GM21619 (cell line): ENCODE measurements at regions not wholly inside any gene's neighbourhood (a gene's known extent, or its start where the extent isn't known, plus 50 kb on each side); places are given as distances from the start of the nearest gene placed in this dataset.

Experiments used
- ATAC-seq: cut with Tn5 transposase; IDR thresholded peaks from one replicate; pipeline ENCODE4 v1.9.1; 2021; ENCODE audit not compliant: unreplicated experiment

- no peak for ATAC-seq
Measured at GRCh38 chr15:61684749-61685467, 375.3 kb downstream of the VPS13C start.

DNA sequence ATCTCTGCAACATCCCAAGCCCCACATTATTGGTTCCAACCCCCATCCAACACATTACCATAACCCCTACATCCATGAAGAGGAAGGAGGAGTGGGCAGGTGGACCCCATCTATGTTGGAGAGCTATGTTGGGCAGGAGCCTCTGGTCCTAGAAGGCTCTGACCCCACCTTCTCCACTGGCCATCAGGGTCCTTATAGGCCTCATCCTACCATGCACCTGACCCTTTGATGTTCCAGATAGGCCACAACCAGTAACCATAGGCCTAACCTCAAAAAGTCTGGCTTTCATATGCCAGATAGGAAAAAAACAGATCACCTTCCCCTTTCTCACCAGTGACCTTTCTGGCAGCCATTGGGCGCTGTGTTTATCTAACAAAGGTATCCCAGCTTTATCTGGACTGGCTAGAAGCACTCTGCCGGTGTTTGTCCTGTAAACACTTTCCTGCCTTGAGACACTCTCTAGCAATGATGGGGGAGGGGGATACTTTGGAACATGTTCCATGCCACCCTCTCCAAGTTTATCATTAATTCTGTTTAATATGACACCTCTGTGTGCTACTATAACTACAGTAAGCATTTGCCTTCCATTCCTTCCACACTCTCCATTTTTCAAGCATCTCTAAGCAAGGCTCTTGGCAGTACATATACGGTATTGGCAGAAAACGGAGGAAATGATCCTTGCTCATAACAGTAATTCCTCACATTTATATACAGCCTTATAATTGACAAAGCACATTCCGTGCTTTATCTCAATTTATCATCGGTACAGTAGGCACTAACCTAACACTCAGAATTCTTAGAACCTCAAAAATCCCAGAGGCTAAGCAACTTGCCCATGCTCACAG lies 377.1 kb downstream of the VPS13C start:
- no peak for ATAC-seq

- ATAC-seq, result no peak
Measured at GRCh38 chr15:61681676-61682075, 378.6 kb downstream of the VPS13C start.

GRCh38 chr15:61681038-61681418 lies 379.2 kb downstream of the VPS13C start:
- ATAC-seq, result no peak

DNA sequence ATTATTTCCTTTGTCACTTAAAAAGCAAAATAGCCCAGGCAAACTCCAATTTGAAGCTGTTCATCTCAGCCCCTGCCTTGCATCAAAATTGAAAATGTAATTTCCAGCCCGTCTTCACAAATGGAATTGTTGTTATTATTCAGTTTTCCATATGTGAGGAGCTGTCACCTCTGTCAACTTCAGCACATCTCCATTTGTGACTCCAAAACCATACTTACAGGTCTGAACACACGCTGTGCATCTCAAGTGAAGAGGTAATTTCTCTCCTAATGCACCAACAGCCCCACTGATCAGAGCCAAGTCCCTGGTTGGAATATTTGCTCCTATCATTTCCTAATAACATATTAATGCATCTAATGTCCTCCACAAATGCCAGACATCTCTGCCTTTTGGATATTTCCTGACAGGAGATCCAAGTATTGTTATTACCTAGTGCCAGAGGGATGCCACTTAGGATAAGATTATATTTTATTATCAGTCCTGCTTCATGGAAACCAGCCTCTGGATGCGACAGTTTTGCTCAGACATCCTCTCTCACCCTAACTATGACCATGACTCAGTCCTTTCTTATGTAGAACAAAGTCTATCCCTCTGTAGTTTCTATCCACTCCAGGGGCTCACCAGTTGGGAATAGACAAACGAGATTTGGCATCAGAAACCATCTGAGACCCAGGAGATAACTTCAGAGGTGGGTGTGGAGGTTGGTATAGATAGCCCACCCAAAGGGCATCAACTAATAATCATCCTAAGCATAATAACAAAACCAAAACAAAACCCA lies 379.8 kb downstream of the VPS13C start:
- ATAC-seq, result no peak

DNA sequence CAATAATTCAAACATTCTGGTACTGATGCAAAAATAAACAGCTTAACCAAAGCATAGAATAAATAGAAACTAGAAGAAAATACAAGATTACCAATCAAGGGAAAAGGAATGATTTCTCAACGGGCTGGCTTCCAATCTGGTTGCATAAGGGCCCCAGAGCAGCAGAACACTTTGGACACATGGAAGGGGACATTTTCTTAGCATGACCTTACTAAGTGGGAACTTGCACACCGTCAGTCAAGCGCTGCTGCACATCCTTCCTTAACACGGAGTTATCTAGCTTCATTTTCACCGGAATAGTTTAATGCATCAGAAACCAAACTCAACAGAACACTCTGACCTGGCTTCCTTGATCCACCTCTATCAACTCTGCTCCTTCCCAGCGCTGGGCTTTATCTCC lies 388.5 kb downstream of the VPS13C start:
- no peak for ATAC-seq

GRCh38 chr15:61668444-61668843 lies 391.8 kb downstream of the VPS13C start:
- no peak for ATAC-seq

GRCh38 chr15:61661791-61662190 lies 398.5 kb downstream of the VPS13C start:
- no peak for ATAC-seq

DNA sequence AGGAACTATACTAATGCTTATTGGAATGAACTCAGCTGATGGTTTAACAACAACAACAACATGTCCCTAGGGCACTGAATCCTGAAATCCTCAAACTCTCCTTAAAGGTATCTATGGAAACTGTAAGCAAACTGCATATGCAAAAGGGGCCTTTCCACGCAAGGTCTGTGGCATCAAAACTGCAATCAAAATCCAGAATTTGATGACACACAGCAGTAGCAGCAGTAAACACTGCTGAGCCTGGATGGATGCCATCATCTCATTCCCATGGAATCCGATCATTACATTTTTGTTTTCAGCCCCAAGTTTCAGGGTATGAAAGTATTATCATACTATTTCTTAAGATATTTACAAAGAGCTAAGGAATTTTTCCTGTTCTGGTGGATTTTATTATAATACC lies 399.7 kb downstream of the VPS13C start:
- ATAC-seq, result no peak

DNA sequence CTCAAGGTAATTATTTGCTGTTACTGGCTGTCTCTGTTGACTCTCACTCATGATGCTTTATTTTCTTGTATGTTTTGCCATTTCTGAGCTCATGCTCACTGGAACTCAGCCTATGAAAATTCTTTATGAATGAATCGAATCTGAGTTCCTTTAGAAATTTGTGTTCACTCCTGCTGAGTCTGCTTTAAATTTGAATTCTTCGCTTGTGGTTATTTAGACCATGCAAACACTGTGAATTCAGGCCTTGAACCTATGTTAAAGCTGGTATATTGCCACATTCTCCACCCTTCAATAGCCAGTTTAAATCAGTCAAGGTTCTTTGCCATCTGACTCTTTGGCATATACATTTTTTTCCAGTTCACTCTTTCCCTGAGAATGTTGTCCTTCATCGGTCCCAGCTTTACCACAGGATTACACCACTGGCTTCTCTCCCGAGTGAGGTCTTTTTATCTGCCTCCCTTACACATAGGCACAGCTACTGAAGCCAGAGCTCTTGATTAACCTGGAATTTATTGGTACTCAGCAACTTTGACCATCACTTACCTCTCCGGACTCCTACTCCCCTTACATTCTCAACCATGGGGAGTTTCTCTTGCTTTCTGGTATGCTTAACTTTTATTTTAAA lies 400.6 kb downstream of the VPS13C start:
- no peak for ATAC-seq

DNA sequence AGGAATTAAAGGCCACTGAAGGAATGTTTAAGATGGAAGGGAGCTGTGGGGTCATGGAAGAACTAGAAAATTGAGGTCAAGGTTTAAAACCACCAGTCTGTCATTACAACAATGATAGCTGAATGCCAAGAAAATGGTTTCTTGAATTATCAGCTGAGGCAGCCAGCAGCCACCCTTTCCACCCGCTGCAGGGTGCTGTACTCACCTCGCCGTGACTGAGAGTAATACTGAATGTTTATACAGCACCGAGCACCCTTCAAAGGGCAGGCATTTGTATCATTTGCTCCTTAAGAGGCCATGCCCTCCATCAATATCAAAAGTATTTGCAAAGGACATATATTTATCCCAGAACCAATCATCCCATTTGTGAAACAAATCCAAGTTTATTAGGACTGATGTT lies 402.8 kb downstream of the VPS13C start:
- ATAC-seq, result no peak

DNA sequence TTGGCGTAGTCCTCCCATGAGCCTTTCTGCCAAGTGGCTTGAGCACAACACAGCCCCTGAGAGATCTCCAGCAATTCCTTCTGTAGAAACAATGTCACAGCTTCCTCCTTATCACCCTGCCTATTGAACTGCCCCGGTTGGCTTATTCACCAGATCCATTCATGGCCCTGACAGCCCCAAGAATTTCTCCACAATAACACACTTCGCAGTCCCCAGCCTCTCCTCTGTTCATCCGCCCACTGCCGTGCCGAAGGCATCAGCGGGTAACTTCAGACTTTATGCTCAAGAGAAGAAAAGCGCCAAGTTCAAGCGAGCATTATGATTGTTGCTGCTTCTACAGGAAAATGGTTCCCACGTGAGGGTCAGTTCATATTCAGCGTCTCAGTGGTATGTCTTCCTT lies 403.9 kb downstream of the VPS13C start:
- no peak for ATAC-seq

- no peak for ATAC-seq
Measured at GRCh38 chr15:61655881-61656280, 404.4 kb downstream of the VPS13C start.

- ATAC-seq, result no peak
Measured at GRCh38 chr15:61654918-61655317, 405.3 kb downstream of the VPS13C start.

GRCh38 chr15:61654002-61654740 lies 406.1 kb downstream of the VPS13C start:
- ATAC-seq, result no peak

DNA sequence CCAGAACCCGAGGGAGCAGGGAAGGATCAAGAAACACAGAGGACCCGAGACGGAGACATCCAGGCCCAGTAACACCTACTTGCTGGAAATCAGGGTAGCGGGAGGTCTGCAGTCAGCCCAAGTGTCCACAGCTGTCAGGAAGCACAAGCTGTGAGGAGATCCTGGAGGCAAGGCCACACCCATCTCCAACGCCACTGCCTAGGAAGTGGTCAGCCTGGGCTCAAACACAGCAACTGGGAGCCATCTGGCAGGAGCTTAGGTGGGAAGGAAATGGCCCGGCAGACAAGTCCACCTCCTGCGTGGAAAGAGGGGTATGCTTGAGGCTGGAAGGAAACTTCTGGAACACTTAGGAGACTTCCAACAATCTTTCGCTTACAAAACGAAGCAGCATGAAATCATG lies 407.1 kb downstream of the VPS13C start:
- ATAC-seq, result no peak

- ATAC-seq, result no peak
Measured at GRCh38 chr15:61651267-61651666, 409.0 kb downstream of the VPS13C start.

- ATAC-seq, result no peak
Measured at GRCh38 chr15:61649046-61649445, 411.2 kb downstream of the VPS13C start.

GRCh38 chr15:61644550-61644949 lies 415.4 kb upstream of the RORA start:
- ATAC-seq, result no peak

- ATAC-seq, result no peak
Measured at GRCh38 chr15:61641645-61642044, 412.5 kb upstream of the RORA start.

- ATAC-seq, result no peak
Measured at GRCh38 chr15:61640756-61641155, 411.7 kb upstream of the RORA start.
